Calu3 (cell line): ENCODE measurements at regions not wholly inside any gene's neighbourhood (a gene's known extent, or its start where the extent isn't known, plus 50 kb on each side); places are given as distances from the start of the nearest gene placed in this dataset.

ENCODE experiments used
- BruUV-seq: library from RNA; stranded (reverse); fragments of 400-500 nt; replicated peaks from 2 replicates; lab custom pipeline; 2021; lab: Mats Ljungman, UMichigan
- CTCF ChIA-PET: fragments of 300-600 bp; sonication (Branson Sonifier 250); formaldehyde crosslinking; loops from one replicate; lab custom pipeline; 2022; ENCODE audit warnings: antibody characterized with exemption; lab: Charles Lee
- DNase-seq: peaks from one replicate; pipeline ENCODE4 v3.0.0; 2022
- H3K27ac Mint-ChIP-seq: one replicate; pipeline ENCODE4 v1.8.0; 2022; ENCODE audit warnings: mixed read lengths; ENCODE audit not compliant: unreplicated experiment
- H3K27me3 Mint-ChIP-seq: one replicate; pipeline ENCODE4 v1.8.0; 2022; ENCODE audit warnings: mixed read lengths; ENCODE audit not compliant: unreplicated experiment
- H3K36me3 Mint-ChIP-seq: one replicate; pipeline ENCODE4 v1.8.0; 2022; ENCODE audit warnings: mild to moderate bottlenecking, moderate library complexity, mixed read lengths; ENCODE audit not compliant: insufficient read depth, unreplicated experiment
- H3K4me1 Mint-ChIP-seq: one replicate; pipeline ENCODE4 v1.8.0; 2022; ENCODE audit warnings: mild to moderate bottlenecking, low read depth, mixed read lengths; ENCODE audit not compliant: unreplicated experiment
- H3K4me3 Mint-ChIP-seq: one replicate; pipeline ENCODE4 v1.8.0; 2022; ENCODE audit warnings: mild to moderate bottlenecking, low read depth, moderate library complexity, mixed read lengths; ENCODE audit not compliant: unreplicated experiment
- H3K9me3 Mint-ChIP-seq: one replicate; pipeline ENCODE4 v1.8.0; 2022; ENCODE audit warnings: low read depth, mixed read lengths; ENCODE audit not compliant: unreplicated experiment
- intact Hi-C: fragments of 100-400 bp; cut with micrococcal nuclease; formaldehyde crosslinking; loops from one replicate; pipeline ENCODE4 v1.10.0; 2022; ENCODE audit not compliant: unreplicated experiment
- TF ChIP-seq, protein P1 (sequence below): fragments of 200-600 bp; IDR thresholded peaks from one replicate; pipeline ENCODE4 v1.8.0; 2022; ENCODE audit warnings: antibody characterized with exemption; ENCODE audit not compliant: unreplicated experiment

DNA sequence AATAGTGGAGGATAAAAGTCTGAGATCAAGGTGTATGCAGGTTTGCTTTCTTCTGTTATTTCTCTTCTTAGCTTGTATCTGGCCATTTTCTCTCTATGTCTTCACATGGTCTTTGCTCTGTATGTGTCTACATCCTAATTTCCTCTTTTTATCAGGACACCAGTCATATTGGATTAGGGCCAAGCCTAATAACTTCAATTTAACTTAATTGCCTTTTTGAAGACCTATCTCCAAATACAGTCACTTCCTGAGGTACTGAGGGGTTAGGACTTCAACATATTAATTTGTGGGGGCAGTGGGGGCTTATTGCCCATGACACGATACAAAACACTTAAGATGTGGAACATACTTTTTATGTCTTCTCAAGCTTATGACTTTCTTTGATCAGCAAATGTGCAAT is 632.9 kb upstream of the CELF4 start:
- BruUV-seq = no TSS peak
- Mint-ChIP-seq H3K27me3 (no peaks in the 10 kb centered on the region), H3K4me1 (no peaks in the 10 kb centered on the region), H3K4me3 (no peak overlapping the region), H3K9me3 (peaks cover 4% of the 10 kb centered on the region), H3K36me3 (no peaks in the 10 kb centered on the region), H3K27ac (no peak overlapping the region)
- DNase-seq = no peak
- intact Hi-C loops = no loop called here
- CTCF ChIA-PET = no interaction called here
- TF ChIP-seq, protein P1, sequence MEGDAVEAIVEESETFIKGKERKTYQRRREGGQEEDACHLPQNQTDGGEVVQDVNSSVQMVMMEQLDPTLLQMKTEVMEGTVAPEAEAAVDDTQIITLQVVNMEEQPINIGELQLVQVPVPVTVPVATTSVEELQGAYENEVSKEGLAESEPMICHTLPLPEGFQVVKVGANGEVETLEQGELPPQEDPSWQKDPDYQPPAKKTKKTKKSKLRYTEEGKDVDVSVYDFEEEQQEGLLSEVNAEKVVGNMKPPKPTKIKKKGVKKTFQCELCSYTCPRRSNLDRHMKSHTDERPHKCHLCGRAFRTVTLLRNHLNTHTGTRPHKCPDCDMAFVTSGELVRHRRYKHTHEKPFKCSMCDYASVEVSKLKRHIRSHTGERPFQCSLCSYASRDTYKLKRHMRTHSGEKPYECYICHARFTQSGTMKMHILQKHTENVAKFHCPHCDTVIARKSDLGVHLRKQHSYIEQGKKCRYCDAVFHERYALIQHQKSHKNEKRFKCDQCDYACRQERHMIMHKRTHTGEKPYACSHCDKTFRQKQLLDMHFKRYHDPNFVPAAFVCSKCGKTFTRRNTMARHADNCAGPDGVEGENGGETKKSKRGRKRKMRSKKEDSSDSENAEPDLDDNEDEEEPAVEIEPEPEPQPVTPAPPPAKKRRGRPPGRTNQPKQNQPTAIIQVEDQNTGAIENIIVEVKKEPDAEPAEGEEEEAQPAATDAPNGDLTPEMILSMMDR = no peak

DNA sequence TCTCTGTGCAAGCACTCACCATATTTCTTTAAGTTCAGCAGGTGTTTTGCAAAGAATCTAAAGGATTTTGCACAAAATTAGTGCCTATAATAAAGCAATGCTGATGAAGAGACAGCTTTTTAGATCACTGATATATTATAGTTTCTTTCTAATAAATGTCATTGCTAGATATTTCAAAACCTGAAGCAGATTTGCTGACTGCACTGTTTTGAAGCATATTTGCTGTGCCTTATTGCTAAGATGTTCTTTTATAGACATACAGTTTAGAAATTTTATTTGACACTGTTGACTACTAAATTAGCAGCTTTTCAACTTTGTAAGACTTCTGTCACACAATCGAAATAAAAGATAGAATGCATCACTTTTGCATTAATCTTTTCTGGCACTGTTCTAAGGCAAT is 620.9 kb upstream of the CELF4 start:
- Mint-ChIP-seq H3K4me1 (no peaks in the 10 kb centered on the region), H3K27me3 (no peaks in the 10 kb centered on the region), H3K36me3 (no peaks in the 10 kb centered on the region), H3K9me3 (no peaks in the 10 kb centered on the region), H3K27ac (no peak overlapping the region), H3K4me3 (no peak overlapping the region)
- no peak for DNase-seq
- TF ChIP-seq, protein P1 = no peak
- intact Hi-C loops = no loop called here
- no TSS peak for BruUV-seq
- CTCF ChIA-PET = interaction anchor here (1.3 kb wide), 1 partner anchor 12 kb away, joined by 3 read pairs; no protein-coding TSS in a partner anchor

DNA sequence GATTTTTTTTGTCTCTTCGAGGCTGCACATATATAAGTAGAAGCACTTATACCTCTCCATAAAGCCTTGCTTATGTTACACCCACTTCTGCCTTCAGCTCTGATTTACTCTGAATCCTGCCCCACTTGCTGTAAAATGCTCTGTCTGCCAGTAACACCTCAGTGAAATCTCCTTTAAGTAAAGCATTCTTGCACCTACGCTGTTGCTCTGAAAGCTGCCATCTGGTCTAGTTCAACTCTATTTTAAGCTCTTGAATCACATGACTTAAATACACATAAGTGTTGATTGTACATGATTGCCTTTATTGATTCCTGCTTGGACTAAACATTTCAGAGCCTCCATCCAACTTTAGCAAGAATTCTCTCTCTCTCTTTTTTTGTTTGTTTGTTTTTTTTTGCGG is 609.0 kb upstream of the CELF4 start:
- DNase-seq = no peak
- H3K4me3 Mint-ChIP-seq = no peak overlapping the region
- H3K4me1 Mint-ChIP-seq = no peaks in the 10 kb centered on the region
- TF ChIP-seq, protein P1 = no peak
- CTCF ChIA-PET = interaction anchor here (0.8 kb wide), 1 partner anchor 12 kb away, joined by 3 read pairs; no protein-coding TSS in a partner anchor
- H3K27me3 Mint-ChIP-seq = no peaks in the 10 kb centered on the region
- intact Hi-C loops = no loop called here
- no peaks in the 10 kb centered on the region for H3K9me3 Mint-ChIP-seq
- no peaks in the 10 kb centered on the region for H3K36me3 Mint-ChIP-seq
- BruUV-seq = no TSS peak
- no peak overlapping the region for H3K27ac Mint-ChIP-seq

DNA sequence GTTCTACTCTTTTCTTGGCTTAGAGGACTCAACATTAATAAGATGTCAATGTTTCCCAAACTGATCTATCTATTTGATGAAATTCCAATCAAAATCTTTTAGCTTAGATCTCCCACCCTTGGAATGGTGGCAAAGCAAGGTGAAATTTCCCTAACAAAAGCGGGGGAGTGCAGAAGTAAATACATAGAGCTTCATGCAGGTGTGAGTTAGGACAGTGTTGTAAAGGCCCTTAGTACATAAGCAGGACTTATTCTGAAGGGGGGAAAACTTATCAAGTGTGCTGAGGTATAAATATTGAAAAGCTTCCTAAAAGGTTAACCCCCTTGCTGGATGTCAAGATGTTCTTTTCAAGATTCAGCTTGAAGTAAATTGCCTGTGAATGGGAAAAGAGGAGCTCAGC is 608.6 kb upstream of the CELF4 start:
- Mint-ChIP-seq H3K4me1 (no peaks in the 10 kb centered on the region), H3K27ac (no peak overlapping the region), H3K4me3 (no peak overlapping the region), H3K27me3 (no peaks in the 10 kb centered on the region), H3K36me3 (no peaks in the 10 kb centered on the region), H3K9me3 (no peaks in the 10 kb centered on the region)
- intact Hi-C loops = no loop called here
- CTCF ChIA-PET = interaction anchor here (0.8 kb wide), 1 partner anchor 13 kb away, joined by 3 read pairs; no protein-coding TSS in a partner anchor
- TF ChIP-seq, protein P1 = no peak
- BruUV-seq = no TSS peak
- no peak for DNase-seq
